Keratinocyte (primary cell): ENCODE measurements at regions not wholly inside any gene's neighbourhood (a gene's known extent, or its start where the extent isn't known, plus 50 kb on each side); places are given as distances from the start of the nearest gene placed in this dataset.

Experiments used
- CTCF ChIP-seq, 3 experiments: IDR thresholded peaks in 1 of 3; conservative IDR thresholded peaks in 1 of 3; optimal IDR thresholded peaks in 1 of 3; 2 replicates in 2 of 3; 3 replicates in 1 of 3; pipeline versions ENCODE3 to v1.5.1; 2011; ENCODE audit warnings: low read length in 3 of 3, mild to moderate bottlenecking in 3 of 3, moderate library complexity in 2 of 3, control low read depth in 1 of 3, inconsistent platforms in 1 of 3; ENCODE audit not compliant: insufficient read depth in 2 of 3; ENCODE audit errors: extremely low read depth in 1 of 3
- EZH2 ChIP-seq: IDR thresholded peaks from one replicate; pipeline ENCODE4 v1.6.1; 2012; ENCODE audit warnings: inconsistent platforms, mild to moderate bottlenecking, low read length, moderate library complexity

- TF ChIP-seq CTCF (optimal IDR thresholded peaks at IDR 0.05 in 1 of 3, IDR thresholded peaks at IDR 0.05 in 1 of 3, conservative IDR thresholded peaks at IDR 0.05 in 1 of 3; ENCODE audit: extremely low read depth in 1 of 3, insufficient read depth in 2 of 3, low read length in 3 of 3) (no peak), EZH2 (no peak)
Measured at GRCh38 chr3:6631376-6631775, 229.5 kb upstream of the GRM7 start.
